ENCODE measurements at regions not wholly inside any gene's neighbourhood (a gene's known extent, or its start where the extent isn't known, plus 50 kb on each side); places are given as distances from the start of the nearest gene placed in this dataset.

DNA sequence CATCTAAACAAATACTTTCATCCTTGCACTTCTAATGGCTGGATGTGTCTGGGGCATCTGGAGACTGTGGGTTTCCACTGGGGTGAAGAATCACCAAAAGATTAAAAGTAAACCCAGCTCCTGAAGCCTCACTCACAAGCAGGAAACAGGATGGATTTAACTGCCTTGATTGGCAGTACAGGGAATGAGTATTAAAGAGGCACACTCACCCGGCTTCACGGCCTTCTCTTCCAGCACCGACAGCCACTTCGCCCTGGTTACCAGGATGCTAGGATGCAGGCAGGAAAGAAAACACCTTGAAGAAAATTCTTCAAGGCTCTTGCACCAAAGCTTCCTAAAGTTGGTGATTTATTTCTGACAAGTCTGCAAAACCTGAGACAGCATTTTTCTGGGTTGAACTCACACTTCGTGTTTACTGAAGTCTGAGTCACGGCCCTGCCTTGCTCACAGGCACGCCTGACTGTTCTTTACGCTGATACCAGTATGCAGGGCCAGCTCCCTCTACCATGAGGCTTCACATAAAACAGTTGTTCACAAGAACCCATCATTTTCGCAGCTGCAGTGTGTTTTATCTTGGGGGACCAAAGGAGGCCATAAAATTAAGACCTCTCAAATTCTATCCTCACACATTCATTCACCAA, 56.5 kb upstream of the ZNF354A start:
- 13 to 43% methylated on average over 2 to 9 of the region's 9 CpGs for WGBS, 2 donors (ENCODE audit: low coverage in 1 of 2)
- H3K36me3 ChIP-seq = no peaks in the 10 kb centered on the region
- intact Hi-C loops (cut with DNase I; ENCODE audit: low total_unique reads) (no loop called here), in situ Hi-C loops (cut with MboI; ENCODE audit: low pct_ligation_motif_present in 1 of 4, low pct_unique_long_range_greater_than_20kb in 1 of 4, low sequenced_read_pairs in 3 of 4) (no loop called here)
- DNase-seq = no peak
- no peak for TF ChIP-seq POLR2A (IDR thresholded peaks at IDR 0.05)
- no peak for TF ChIP-seq EP300 (IDR thresholded peaks at IDR 0.05; ENCODE audit: low read depth)
- TF ChIP-seq, protein P1, sequence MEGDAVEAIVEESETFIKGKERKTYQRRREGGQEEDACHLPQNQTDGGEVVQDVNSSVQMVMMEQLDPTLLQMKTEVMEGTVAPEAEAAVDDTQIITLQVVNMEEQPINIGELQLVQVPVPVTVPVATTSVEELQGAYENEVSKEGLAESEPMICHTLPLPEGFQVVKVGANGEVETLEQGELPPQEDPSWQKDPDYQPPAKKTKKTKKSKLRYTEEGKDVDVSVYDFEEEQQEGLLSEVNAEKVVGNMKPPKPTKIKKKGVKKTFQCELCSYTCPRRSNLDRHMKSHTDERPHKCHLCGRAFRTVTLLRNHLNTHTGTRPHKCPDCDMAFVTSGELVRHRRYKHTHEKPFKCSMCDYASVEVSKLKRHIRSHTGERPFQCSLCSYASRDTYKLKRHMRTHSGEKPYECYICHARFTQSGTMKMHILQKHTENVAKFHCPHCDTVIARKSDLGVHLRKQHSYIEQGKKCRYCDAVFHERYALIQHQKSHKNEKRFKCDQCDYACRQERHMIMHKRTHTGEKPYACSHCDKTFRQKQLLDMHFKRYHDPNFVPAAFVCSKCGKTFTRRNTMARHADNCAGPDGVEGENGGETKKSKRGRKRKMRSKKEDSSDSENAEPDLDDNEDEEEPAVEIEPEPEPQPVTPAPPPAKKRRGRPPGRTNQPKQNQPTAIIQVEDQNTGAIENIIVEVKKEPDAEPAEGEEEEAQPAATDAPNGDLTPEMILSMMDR (IDR thresholded peaks at IDR 0.05) = no peak
- no peak for TF ChIP-seq POLR2AphosphoS5 (IDR thresholded peaks at IDR 0.05)
- H3K4me1 ChIP-seq = no peaks in the 10 kb centered on the region
- H3K4me3 ChIP-seq = no peak overlapping the region
- H3K27me3 ChIP-seq = no peaks in the 10 kb centered on the region
- no peaks in the 10 kb centered on the region for H3K9me3 ChIP-seq
- no peak overlapping the region for H3K27ac ChIP-seq

DNA sequence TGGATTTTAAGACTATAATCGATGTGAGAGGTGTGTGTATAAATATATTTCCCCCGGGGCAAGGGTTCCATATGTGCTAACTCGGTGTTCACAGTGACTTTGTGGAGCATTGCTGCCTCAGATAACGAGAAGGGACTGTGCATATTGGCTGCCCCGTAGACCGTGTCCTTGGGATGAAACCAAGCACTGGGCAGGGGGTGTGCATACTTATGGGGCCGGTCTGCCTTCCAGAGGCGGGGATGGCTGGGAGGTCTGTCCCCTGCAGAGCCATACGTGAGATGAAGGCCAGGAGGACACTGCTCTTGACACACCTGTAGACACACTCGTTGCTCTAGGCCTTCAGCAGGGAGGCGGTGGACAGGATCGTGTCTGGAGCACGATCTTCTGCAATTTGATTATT, 56.0 kb upstream of the ZNF354A start:
- Histone ChIP-seq H3K27ac (no peak overlapping the region), H3K4me3 (no peak overlapping the region), H3K27me3 (no peaks in the 10 kb centered on the region), H3K4me1 (no peaks in the 10 kb centered on the region), H3K36me3 (no peaks in the 10 kb centered on the region), H3K9me3 (no peaks in the 10 kb centered on the region)
- TF ChIP-seq POLR2AphosphoS5 (IDR thresholded peaks at IDR 0.05) = no peak
- TF ChIP-seq POLR2A (IDR thresholded peaks at IDR 0.05) = no peak
- no peak for TF ChIP-seq EP300 (IDR thresholded peaks at IDR 0.05; ENCODE audit: low read depth)
- TF ChIP-seq, protein P1 (IDR thresholded peaks at IDR 0.05) = no peak
- in situ Hi-C loops (cut with MboI; ENCODE audit: low pct_ligation_motif_present in 1 of 4, low pct_unique_long_range_greater_than_20kb in 1 of 4, low sequenced_read_pairs in 3 of 4) = no loop called here
- intact Hi-C loops (cut with DNase I; ENCODE audit: low total_unique reads) = no loop called here
- DNase-seq = no peak
- 81% methylated on average over 13 of the region's 13 CpGs; no CpG with 5 or more reads in 1 of the 2 donors for WGBS, 2 donors (ENCODE audit: low coverage in 1 of 2)

DNA sequence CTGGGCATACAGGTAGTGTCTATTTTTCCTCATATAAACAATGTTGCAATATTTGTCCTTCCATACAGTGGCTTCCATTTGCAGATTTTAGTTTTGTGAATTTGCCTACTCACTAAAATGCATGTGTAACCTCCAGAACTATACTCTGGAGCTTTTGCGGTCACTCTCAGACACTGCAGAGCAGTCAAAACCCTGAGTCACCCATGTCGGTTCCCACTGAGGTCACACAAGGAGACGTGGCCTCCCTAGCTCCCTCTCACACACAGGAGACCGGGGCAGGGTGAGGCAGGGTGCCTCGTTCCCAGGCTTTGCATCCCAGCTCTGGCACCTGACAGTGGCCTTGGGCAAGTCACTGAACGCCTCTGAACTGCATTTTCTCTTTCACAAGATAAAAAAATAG, 55.5 kb upstream of the ZNF354A start:
- H3K4me1 ChIP-seq = no peaks in the 10 kb centered on the region
- H3K36me3 ChIP-seq = no peaks in the 10 kb centered on the region
- H3K27ac ChIP-seq = no peak overlapping the region
- intact Hi-C loops (cut with DNase I; ENCODE audit: low total_unique reads) = no loop called here
- TF ChIP-seq POLR2A (IDR thresholded peaks at IDR 0.05) (no peak), POLR2AphosphoS5 (IDR thresholded peaks at IDR 0.05) (no peak), EP300 (IDR thresholded peaks at IDR 0.05; ENCODE audit: low read depth) (no peak)
- TF ChIP-seq, protein P1 (IDR thresholded peaks at IDR 0.05) = no peak
- 73 to 80% methylated on average over 3 to 6 of the region's 6 CpGs for WGBS, 2 donors (ENCODE audit: low coverage in 1 of 2)
- no peaks in the 10 kb centered on the region for H3K27me3 ChIP-seq
- no peak for DNase-seq
- H3K9me3 ChIP-seq = no peaks in the 10 kb centered on the region
- no peak overlapping the region for H3K4me3 ChIP-seq
- in situ Hi-C loops (cut with MboI; ENCODE audit: low pct_ligation_motif_present in 1 of 4, low pct_unique_long_range_greater_than_20kb in 1 of 4, low sequenced_read_pairs in 3 of 4) = no loop called here

DNA sequence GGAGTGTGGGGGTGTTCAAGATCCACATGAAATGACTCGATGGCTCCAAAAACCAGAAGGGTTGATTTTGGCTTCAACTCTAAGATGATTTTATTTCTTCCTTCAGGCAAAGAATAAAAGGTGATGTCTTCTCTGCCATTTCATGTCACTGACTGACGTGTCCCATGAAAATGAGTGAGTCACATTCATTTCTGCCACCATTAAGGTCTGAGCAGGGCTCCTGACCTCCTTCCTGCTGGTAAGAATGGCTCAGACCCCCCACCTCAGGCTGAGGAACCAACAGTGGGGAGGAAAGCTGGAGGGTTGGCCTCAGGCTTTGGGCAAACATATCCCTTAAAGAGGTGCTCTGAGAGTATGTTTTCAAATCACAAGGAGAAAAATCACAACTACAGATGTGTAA, 53.9 kb upstream of the ZNF354A start:
- H3K27ac ChIP-seq = no peak overlapping the region
- no peaks in the 10 kb centered on the region for H3K4me1 ChIP-seq
- H3K9me3 ChIP-seq = no peaks in the 10 kb centered on the region
- no peak for TF ChIP-seq EP300 (IDR thresholded peaks at IDR 0.05; ENCODE audit: low read depth)
- TF ChIP-seq, protein P1 (IDR thresholded peaks at IDR 0.05) = no peak
- TF ChIP-seq POLR2A (IDR thresholded peaks at IDR 0.05) = no peak
- no peak for TF ChIP-seq POLR2AphosphoS5 (IDR thresholded peaks at IDR 0.05)
- H3K27me3 ChIP-seq = no peaks in the 10 kb centered on the region
- intact Hi-C loops (cut with DNase I; ENCODE audit: low total_unique reads) (no loop called here), in situ Hi-C loops (cut with MboI; ENCODE audit: low pct_ligation_motif_present in 1 of 4, low pct_unique_long_range_greater_than_20kb in 1 of 4, low sequenced_read_pairs in 3 of 4) (no loop called here)
- H3K4me3 ChIP-seq = no peak overlapping the region
- DNase-seq = no peak
- H3K36me3 ChIP-seq = no peaks in the 10 kb centered on the region
- WGBS, 2 donors (ENCODE audit: low coverage in 1 of 2) = 67 to 84% methylated on average over 1 to 2 of the region's 2 CpGs

Measured in transverse colon (tissue), 4 donors.